GM12891 (cell line): ENCODE measurements at regions not wholly inside any gene's neighbourhood (a gene's known extent, or its start where the extent isn't known, plus 50 kb on each side); places are given as distances from the start of the nearest gene placed in this dataset.

Source experiments
- PAX5 ChIP-seq: IDR thresholded peaks from 2 replicates; pipeline ENCODE4 v1.6.1; 2011; ENCODE audit warnings: low read length, moderate library complexity, mild to moderate bottlenecking; ENCODE audit not compliant: insufficient read depth, severe bottlenecking
- POLR2A ChIP-seq: IDR thresholded peaks from 2 replicates; pipeline ENCODE4 v1.6.1; 2011; ENCODE audit warnings: low read depth, low read length, control low read depth
- POLR2AphosphoS5 ChIP-seq: IDR thresholded peaks from 2 replicates; pipeline ENCODE4 v1.6.1; 2011; ENCODE audit warnings: low read depth, low read length, control low read depth
- TAF1 ChIP-seq: IDR thresholded peaks from 2 replicates; pipeline ENCODE4 v1.6.1; 2011; ENCODE audit warnings: low read depth, low read length, control low read depth

DNA sequence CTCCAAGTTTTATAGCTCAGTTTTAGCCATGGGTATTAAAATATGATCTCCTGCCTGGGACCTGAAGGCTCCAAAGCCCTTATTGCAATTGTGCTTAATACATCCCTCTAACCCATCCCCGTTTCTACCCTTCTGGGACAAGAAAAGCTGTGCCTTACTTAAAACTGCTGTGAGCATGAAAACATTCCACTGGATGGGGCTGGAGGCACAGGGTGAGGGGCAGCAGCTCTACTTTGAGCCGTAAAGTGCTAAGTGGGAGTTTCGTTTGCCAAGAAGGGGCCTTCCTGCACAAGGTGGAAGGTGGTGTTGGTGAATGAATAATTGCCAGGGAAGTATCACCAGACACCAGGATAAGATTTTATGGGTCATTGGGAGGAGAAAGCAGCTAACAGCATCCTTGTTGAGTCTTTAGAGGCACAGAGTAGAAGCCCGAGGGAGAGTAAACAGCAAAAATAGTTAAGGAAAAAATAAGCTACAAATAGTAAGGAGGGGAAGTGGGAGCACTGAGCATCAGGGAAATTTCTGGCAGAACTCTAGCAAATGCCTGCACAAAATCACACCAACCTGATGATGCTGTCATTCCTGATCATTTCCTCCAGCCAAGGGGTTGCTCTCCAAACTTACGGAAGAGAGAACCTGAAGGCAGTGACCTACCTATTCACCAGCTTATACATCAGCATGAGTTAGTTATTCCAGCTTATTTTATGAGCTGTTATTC lies 218.4 kb downstream of the MREG start:
- TF ChIP-seq POLR2A = no peak
- TF ChIP-seq POLR2AphosphoS5 = no peak
- TF ChIP-seq TAF1 = no peak
- no peak for TF ChIP-seq PAX5
